NCI-H187 (cell line): ENCODE measurements at regions not wholly inside any gene's neighbourhood (a gene's known extent, or its start where the extent isn't known, plus 50 kb on each side); places are given as distances from the start of the nearest gene placed in this dataset.

ENCODE experiments used
- DNase-seq, 2 experiments: peaks; one replicate each; lab custom pipeline; 2025; lab: John Stamatoyannopoulos, UW

- DNase-seq: no peak
Measured at GRCh38 chr7:35386816-35387706, 133.2 kb upstream of the TBX20 start.

GRCh38 chr7:35386082-35386815 lies 132.3 kb upstream of the TBX20 start:
- no peak for DNase-seq

DNA sequence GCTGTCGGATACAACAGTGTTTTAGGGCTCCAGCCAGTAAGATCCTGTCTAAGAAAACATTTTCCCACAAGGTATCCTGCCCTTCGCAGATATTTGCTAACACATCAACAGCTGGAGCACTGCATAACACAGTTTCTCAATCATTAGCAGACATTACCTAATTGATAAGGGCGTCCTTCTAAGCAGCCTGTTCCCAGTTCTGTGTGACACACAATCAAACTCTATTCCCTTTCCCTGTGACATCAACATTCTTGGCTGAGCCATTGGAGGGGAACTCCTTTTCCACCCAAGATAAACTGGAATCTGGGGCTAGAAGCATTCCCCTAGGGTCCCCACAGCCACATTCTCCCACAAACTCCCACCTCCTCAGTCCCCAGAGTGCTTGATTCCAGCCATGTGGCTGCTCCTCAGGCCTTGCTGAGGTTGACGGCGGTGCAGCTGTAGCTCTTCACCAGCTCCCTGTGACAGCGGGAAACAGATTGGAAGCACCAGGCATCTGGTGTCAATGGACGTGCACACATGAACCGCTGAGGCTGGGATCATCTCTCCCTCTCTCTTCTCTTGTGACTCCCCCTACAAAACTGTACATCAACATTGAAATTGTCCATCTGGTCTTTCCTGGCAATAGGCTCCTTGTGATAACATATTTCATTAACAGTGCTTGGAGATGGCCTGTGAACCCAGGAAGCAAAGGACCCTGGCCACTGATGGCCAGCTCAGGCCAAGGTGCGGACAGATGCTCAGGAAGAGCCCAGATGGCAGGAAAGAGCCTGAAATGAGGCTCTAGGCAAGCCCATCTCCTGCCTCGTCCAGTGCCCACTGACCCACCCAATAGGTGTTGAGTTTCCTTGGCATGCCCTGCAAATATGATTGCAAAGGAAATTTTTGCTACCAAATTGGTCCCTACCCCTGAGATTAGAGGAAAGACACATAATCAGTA lies 131.1 kb upstream of the TBX20 start:
- DNase-seq: no peak

GRCh38 chr7:35380739-35381224 lies 126.9 kb upstream of the TBX20 start:
- no peak for DNase-seq

DNA sequence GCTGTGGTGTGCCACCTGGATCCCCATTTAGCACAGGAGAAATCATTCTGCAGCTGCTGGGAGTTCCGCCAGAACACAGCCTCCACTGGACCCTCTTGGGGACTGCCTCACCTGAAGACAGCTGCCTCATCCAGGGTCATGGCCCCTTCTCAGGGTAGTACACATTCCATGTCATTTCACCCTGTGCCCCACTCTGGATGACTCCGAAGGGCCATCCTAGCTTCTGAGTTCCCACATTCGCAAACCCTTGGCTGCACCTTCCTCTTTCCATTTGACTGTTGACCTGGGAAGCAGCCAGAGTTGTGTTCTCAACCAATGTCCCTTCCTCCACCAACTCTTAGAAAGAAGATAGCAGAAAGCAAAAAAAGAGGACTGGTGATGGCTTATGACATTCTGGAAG lies 125.6 kb upstream of the TBX20 start:
- no peak for DNase-seq

DNA sequence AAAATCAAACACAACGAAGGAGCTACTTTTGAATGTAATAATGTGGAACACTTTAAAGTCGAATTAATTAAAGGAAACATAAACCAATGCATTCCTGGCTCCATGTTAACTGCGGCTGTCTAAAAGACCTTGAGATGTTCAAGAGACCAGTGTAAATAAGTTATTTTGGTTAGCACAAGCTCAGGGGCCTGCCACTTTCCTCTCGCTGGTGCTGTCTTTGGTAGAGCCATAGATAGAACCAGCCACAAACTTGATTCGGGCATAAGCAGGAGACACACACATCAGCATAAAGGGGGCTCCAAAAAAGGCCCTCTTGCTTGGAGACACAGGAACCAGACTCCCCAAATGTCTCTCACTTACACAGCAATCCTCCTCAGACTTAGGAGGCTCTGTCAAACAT lies 121.6 kb upstream of the TBX20 start:
- DNase-seq: no peak

GRCh38 chr7:35374858-35375257 lies 121.0 kb upstream of the TBX20 start:
- no peak for DNase-seq

DNA sequence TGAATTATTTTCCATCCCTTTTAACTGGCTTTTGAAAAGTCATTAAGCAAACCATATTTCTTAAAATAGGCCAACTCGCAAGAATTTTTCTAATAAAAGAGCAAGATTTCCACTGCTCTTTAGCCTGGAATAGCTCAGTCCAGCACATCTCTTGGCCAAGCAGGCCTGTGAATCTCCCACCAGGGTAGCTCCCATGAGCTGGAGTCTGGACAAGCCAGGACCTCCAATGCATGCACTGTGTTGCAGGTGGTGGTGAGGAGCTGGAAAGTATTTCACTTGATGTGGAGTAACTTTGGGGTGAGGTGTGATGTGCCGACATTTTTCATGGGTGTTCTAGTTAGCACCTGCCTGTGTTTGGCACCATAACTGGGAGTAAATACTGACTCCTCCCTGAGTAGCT lies 117.3 kb upstream of the TBX20 start:
- no peak for DNase-seq

GRCh38 chr7:35370687-35371086 lies 116.8 kb upstream of the TBX20 start:
- DNase-seq: no peak

DNA sequence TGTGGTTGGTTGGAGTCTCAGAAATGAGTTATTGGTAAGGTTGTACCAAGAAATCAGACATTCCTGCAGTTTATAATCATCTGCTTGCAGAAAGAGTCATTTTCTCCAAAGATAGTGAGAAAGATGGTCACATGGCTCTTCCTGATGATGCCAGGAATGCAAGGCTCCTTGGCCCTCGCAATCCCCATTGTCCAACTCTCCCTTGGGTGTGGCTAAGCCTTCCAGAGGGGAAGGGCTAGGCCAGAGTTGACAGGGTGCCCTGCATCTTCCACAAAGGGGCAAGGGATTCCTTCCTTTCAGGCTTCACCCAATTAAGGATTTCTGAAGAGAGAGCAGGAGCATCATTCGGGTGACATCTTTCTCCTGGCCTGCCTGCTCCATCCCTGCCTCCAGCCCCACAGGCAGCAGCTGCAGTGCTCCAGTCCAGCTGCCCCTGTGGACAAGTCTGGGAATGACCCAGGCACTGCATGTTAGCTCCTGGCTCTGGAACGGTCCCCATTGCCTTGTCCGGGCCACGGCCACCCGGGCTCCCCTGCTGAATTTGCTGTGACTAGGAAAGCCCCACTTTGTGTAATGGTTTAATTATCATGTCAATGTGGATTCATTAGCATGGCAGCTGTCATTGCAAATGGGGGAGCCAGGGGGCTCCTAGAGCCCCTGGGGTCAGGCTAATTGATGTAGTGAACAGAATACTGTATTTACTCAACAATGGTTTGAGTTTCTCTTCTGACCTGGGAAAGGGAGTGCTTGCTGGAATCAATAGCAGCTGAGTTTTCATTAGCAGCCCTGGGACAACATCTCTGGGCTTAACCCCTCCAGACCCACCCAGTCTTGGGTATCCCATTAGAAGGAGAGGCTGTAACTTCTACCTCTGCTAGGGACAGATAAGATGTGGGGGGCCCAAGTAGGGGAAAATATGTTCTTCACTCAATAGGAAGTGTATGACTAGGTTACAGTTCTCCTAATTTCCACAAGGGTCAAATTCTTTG lies 112.6 kb upstream of the TBX20 start:
- no peak for DNase-seq

DNA sequence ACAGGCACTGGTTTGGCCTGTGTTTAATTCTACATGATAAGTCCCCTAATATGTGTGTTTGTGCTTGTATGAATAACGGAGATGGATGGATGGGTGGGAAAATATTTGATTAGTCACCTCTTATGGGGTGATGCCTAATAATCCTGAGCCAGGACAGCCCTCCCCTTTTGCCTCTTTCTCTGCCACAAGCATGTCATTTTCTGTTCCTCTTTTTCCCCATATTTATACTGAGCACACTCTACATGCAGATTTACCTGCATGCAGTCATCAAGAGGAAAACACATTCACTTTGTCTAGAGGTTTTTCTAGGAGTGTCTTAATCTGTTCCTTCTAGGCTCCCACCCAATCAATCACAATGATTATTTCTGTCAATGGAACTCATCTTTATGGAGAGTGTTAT lies 111.6 kb upstream of the TBX20 start:
- no peak for DNase-seq

GRCh38 chr7:35362341-35362740 lies 108.4 kb upstream of the TBX20 start:
- no peak for DNase-seq

DNA sequence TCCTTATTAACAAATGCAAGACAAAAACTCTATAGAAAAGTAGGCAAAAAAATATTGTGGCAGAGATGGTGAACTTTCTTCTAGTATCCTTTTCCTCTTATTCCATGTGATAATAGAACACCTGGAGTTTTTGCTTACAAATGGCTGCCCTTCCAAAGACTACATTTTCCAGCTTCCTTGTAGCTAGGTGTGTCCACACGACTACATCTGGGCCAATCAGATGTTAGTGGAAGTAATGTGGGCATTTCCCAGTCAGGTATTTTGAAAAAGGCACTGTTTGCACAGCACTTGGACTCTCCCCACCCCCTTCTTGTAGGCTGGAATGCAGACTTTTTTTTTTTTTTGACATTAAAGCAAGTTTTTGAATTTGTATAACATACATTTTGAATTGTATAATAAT lies 105.5 kb upstream of the TBX20 start:
- peak in 1 of 2 experiments; percentile 2 for DNase-seq

- no peak for DNase-seq
Measured at GRCh38 chr7:35356495-35356894, 102.6 kb upstream of the TBX20 start.

DNA sequence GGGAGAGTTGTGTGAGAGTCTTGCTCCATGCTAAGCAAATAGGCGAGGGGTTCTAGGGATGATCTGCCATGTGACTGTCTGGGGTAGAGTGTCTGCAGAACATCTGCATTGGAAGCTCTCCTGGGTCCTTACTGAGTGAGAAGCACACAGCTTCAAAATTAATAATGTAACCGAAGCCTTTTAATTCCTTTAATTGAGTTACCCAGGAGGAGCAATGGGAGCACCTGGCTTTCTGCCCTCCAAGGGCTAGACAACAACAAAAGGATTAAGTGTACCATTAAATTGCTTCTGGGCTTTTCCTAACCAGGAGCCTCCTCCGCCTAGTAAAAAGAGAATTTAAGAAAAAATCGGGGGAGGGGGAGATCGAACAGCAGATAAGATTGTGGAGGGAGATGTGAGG lies 102.0 kb upstream of the TBX20 start:
- DNase-seq: no peak

- DNase-seq: no peak
Measured at GRCh38 chr7:35355199-35355598, 101.3 kb upstream of the TBX20 start.

- no peak for DNase-seq
Measured at GRCh38 chr7:35353481-35353880, 99.6 kb upstream of the TBX20 start.

- no peak for DNase-seq
Measured at GRCh38 chr7:35351466-35351865, 97.6 kb upstream of the TBX20 start.

GRCh38 chr7:35348611-35349400 lies 94.9 kb upstream of the TBX20 start:
- DNase-seq: no peak

DNA sequence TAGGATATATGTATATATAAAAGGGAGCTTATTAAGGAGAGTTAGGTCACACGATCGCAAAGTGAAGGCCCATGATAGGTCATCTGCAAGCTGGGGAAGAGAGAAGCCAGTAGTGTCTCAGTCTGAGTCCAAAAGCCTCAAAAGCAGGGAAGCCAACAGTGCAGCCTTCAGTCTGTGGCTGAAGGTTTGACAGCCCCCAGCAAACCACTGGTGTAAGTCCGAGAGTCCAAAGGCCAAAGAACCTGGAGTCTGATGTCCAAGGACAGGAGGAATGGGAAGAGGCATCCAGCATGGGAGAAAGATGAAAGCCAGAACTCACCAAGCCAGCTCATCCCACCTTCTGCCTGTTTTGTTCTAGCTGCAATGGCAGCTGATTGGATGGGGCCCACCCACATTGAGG lies 88.9 kb upstream of the TBX20 start:
- no peak for DNase-seq
